Prostate gland (tissue), 2 donors: ENCODE measurements at regions not wholly inside any gene's neighbourhood (a gene's known extent, or its start where the extent isn't known, plus 50 kb on each side); places are given as distances from the start of the nearest gene placed in this dataset.

Experiments used
- DNase-seq: peaks from one replicate; pipeline ENCODE4 v3.0.0-alpha.2; 2019; ENCODE audit warnings: low spot score
- H3K27ac ChIP-seq, 2 donors: fragments of 200-600 bp; sonication (generic); 2 replicates each; pipeline ENCODE4 v1.5.1; 2017 to 2019
- H3K27me3 ChIP-seq: fragments of 200-600 bp; sonication (generic); replicated peaks from 2 replicates; pipeline ENCODE4 v1.5.1; 2019; ENCODE audit not compliant: insufficient read depth
- H3K36me3 ChIP-seq, 2 donors: fragments of 200-600 bp; sonication (generic); 1 replicate in 1 of 2; 2 replicates in 1 of 2; pipeline versions ENCODE4 v1.5.1 to v1.8.1; 2017 to 2019
- H3K4me1 ChIP-seq: fragments of 200-600 bp; sonication (generic); replicated peaks from 2 replicates; pipeline ENCODE4 v1.5.1; 2019
- H3K4me3 ChIP-seq, 2 donors: fragments of 200-600 bp; sonication (generic); 2 replicates each; pipeline ENCODE4 v1.5.1; 2017 to 2019
- H3K9me3 ChIP-seq: fragments of 200-600 bp; sonication (generic); 2 replicates; pipeline ENCODE4 v1.5.1; 2017
- CTCF ChIP-seq, 4 experiments: fragments of 200-600 bp in 2 of 4; fragments of 450-650 bp in 2 of 4; sonication (generic) in 2 of 4; IDR thresholded peaks; 1 replicate in 3 of 4; 2 replicates in 1 of 4; pipeline ENCODE4 v1.5.1; 2016 to 2019; ENCODE audit warnings: antibody characterized with exemption in 4 of 4, mild to moderate bottlenecking in 2 of 4, moderate library complexity in 2 of 4
- POLR2A ChIP-seq: fragments of 450-650 bp; IDR thresholded peaks from one replicate; pipeline ENCODE4 v1.6.1; 2016; ENCODE audit warnings: antibody characterized with exemption, mild to moderate bottlenecking
- POLR2AphosphoS5 ChIP-seq: sonication (generic); formaldehyde crosslinking; IDR thresholded peaks from one replicate; pipeline ENCODE4 v1.6.1; 2017; ENCODE audit warnings: antibody characterized with exemption
- WGBS: methylation state at CpG from one replicate; pipeline ENCODE4 v1.1.5; 2018; 5-methylcytosine and 5-hydroxymethylcytosine counted together
- intact Hi-C: fragments of 100-400 bp; cut with DNase I; formaldehyde crosslinking; loops from one replicate; pipeline ENCODE4 v1.14.2; 2022

- H3K4me1 ChIP-seq: no peaks in the 10 kb centered on the region
- no peaks in the 10 kb centered on the region for H3K9me3 ChIP-seq
- no peak overlapping the region for H3K27ac ChIP-seq
- no peaks in the 10 kb centered on the region for H3K36me3 ChIP-seq
- 94% methylated on average over 13 of the region's 13 CpGs for WGBS
- intact Hi-C loops: no loop called here
- H3K27me3 ChIP-seq: peaks cover 6% of the 10 kb centered on the region
- DNase-seq: no peak
- H3K4me3 ChIP-seq: no peak overlapping the region
- TF ChIP-seq POLR2AphosphoS5 (no peak), CTCF (IDR thresholded peaks at IDR 0.05) (no peak), POLR2A (no peak)
Observed at GRCh38 chr20:48162621-48163020, 377.3 kb upstream of the SULF2 start.

GRCh38 chr20:48159145-48160008 lies 374.1 kb upstream of the SULF2 start:
- no peak for TF ChIP-seq POLR2A
- no peak for TF ChIP-seq POLR2AphosphoS5
- TF ChIP-seq CTCF (IDR thresholded peaks at IDR 0.05): no peak
- 78% methylated on average over 11 of the region's 11 CpGs for WGBS
- no peak for DNase-seq
- Histone ChIP-seq H3K4me3 (no peak overlapping the region), H3K9me3 (no peaks in the 10 kb centered on the region), H3K36me3 (no peaks in the 10 kb centered on the region), H3K27me3 (no peaks in the 10 kb centered on the region), H3K4me1 (no peaks in the 10 kb centered on the region), H3K27ac (no peak overlapping the region)
- intact Hi-C loops: no loop called here

- H3K9me3 ChIP-seq: no peaks in the 10 kb centered on the region
- no peaks in the 10 kb centered on the region for H3K4me1 ChIP-seq
- no peaks in the 10 kb centered on the region for H3K36me3 ChIP-seq
- WGBS: 23% methylated on average over 2 of the region's 2 CpGs
- H3K4me3 ChIP-seq: no peak overlapping the region
- TF ChIP-seq POLR2AphosphoS5 (no peak), CTCF (IDR thresholded peaks at IDR 0.05) (no peak), POLR2A (no peak)
- intact Hi-C loops: no loop called here
- H3K27ac ChIP-seq: no peak overlapping the region
- no peaks in the 10 kb centered on the region for H3K27me3 ChIP-seq
- peak; percentile 29 for DNase-seq
Observed at GRCh38 chr20:48158014-48158413, 372.7 kb upstream of the SULF2 start.

- Histone ChIP-seq H3K27me3 (no peaks in the 10 kb centered on the region), H3K4me1 (no peaks in the 10 kb centered on the region), H3K9me3 (no peaks in the 10 kb centered on the region), H3K4me3 (no peak overlapping the region), H3K36me3 (no peaks in the 10 kb centered on the region), H3K27ac (no peak overlapping the region)
- WGBS: 94% methylated on average over 3 of the region's 3 CpGs
- intact Hi-C loops: no loop called here
- no peak for TF ChIP-seq POLR2AphosphoS5
- no peak for TF ChIP-seq POLR2A
- TF ChIP-seq CTCF (IDR thresholded peaks at IDR 0.05): no peak
- DNase-seq: no peak
Observed at GRCh38 chr20:48156951-48157700, 371.8 kb upstream of the SULF2 start.
